ENCODE measurements at regions not wholly inside any gene's neighbourhood (a gene's known extent, or its start where the extent isn't known, plus 50 kb on each side); places are given as distances from the start of the nearest gene placed in this dataset.

DNA sequence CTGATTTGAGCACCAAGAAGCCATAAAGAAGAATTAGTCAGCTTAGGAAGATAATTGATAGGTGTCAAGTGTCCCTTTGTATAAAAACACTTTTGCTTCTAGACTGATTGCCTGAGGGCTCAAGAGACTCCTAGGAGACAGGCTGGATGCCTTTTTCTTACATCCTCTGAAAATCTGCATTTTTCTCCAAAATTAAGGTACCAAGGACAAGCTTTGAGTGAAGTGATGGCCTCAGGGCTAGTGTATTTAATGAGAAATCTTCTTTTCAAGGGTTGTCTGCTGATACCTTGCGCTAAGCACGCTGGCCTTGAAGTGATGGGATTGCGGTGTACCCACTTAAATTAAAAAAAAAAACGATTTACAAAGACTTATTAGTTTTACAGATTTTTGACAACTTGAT, 304.0 kb downstream of the TLR4 start:
- Histone ChIP-seq H3K27me3 (ENCODE audit: insufficient read depth, low read length) (no peaks in the 10 kb centered on the region), H3K27ac (ENCODE audit: low read depth, low read length) (no peak overlapping the region), H3K9ac (ENCODE audit: low read length) (no peak overlapping the region), H4K20me1 (ENCODE audit: insufficient read depth, low read length) (no peaks in the 10 kb centered on the region), H3K79me2 (ENCODE audit: insufficient read depth, low read length) (no peaks in the 10 kb centered on the region), H2AFZ (ENCODE audit: low read depth, low read length) (no peak overlapping the region), H3K4me3 (ENCODE audit: insufficient read depth, low read depth, low read length) (no peak overlapping the region), H3K36me3 (ENCODE audit: insufficient read depth, low read length) (no peaks in the 10 kb centered on the region), H3K4me1 (ENCODE audit: insufficient read depth, low read length) (no peaks in the 10 kb centered on the region), H3K9me3 (ENCODE audit: insufficient read depth, low read depth, low read length) (no peaks in the 10 kb centered on the region), H3K4me2 (ENCODE audit: low read length) (no peak overlapping the region)
- H3K36me3 Mint-ChIP-seq (ENCODE audit: low read depth, unreplicated experiment), result no peaks in the 10 kb centered on the region
- DNase-seq (ENCODE audit: low read depth), result no peak
- H3K27ac Mint-ChIP-seq (ENCODE audit: unreplicated experiment), result no peak overlapping the region
- peaks cover 2% of the 10 kb centered on the region for H3K27me3 Mint-ChIP-seq (ENCODE audit: low read depth, unreplicated experiment)
- no peaks in the 10 kb centered on the region for H3K9me3 Mint-ChIP-seq (ENCODE audit: unreplicated experiment)
- no peak for TF ChIP-seq EZH2 (IDR thresholded peaks at IDR 0.05; ENCODE audit: insufficient read depth, low read length)
- TF ChIP-seq, protein P1, sequence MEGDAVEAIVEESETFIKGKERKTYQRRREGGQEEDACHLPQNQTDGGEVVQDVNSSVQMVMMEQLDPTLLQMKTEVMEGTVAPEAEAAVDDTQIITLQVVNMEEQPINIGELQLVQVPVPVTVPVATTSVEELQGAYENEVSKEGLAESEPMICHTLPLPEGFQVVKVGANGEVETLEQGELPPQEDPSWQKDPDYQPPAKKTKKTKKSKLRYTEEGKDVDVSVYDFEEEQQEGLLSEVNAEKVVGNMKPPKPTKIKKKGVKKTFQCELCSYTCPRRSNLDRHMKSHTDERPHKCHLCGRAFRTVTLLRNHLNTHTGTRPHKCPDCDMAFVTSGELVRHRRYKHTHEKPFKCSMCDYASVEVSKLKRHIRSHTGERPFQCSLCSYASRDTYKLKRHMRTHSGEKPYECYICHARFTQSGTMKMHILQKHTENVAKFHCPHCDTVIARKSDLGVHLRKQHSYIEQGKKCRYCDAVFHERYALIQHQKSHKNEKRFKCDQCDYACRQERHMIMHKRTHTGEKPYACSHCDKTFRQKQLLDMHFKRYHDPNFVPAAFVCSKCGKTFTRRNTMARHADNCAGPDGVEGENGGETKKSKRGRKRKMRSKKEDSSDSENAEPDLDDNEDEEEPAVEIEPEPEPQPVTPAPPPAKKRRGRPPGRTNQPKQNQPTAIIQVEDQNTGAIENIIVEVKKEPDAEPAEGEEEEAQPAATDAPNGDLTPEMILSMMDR (IDR thresholded peaks at IDR 0.05; ENCODE audit: insufficient read depth, low read depth, low read length), result no peak
- no peak overlapping the region for H3K4me3 Mint-ChIP-seq (ENCODE audit: unreplicated experiment)
- H3K4me1 Mint-ChIP-seq (ENCODE audit: low read depth, unreplicated experiment), result no peaks in the 10 kb centered on the region
- no peak for FAIRE-seq

DNA sequence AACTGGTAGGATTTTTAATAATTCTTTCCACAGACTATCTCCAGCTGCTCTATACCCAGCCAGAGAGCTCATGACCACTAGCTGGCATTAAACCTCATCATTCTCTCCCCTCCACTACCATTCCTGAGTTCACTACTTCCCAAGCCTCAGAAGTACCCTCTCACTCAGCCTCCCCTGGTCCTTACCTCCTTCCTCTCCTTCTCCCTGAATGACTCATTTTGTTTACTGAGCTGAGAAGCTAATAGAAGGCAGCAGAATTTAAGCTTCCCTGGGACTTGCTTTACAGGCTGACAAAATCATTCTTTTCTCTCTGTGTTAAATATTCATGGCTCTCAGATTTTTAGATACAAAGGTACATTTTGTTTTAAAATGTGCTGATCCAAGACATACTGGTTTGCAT, 305.4 kb downstream of the TLR4 start:
- FAIRE-seq, result no peak

DNA sequence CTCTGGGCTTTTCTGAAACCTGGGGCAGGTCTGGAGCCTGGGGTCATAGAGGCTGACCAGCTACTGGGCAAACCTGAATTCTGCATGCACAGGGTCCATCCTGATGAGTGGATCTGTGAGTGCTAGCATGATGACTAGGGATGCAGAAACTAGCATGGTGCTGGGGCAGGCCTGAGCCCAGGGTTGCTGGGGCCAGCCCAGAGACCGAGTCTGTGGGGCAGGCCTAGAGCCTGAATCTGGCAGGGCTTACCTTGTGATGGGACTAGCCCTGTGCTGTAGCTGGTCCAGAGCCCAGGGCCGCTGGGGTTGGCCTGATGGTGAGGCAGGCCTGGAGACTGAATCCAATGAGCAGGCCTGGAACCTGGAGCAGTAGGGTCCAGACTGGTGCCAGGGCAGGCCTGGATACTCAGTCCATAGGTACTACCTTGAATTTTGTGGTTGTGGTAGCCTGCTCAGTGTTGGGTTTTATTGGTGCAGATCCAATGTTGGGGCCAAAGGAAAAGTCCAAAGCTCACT, 313.5 kb downstream of the TLR4 start:
- H3K36me3 Mint-ChIP-seq (ENCODE audit: low read depth, unreplicated experiment), result no peaks in the 10 kb centered on the region
- Histone ChIP-seq H3K79me2 (ENCODE audit: insufficient read depth, low read length) (no peaks in the 10 kb centered on the region), H3K4me1 (ENCODE audit: insufficient read depth, low read length) (no peaks in the 10 kb centered on the region), H3K27ac (ENCODE audit: low read depth, low read length) (no peak overlapping the region), H4K20me1 (ENCODE audit: insufficient read depth, low read length) (no peaks in the 10 kb centered on the region), H3K4me3 (ENCODE audit: insufficient read depth, low read depth, low read length) (no peak overlapping the region), H3K27me3 (ENCODE audit: insufficient read depth, low read length) (no peaks in the 10 kb centered on the region), H3K4me2 (ENCODE audit: low read length) (no peak overlapping the region), H3K9me3 (ENCODE audit: insufficient read depth, low read depth, low read length) (no peaks in the 10 kb centered on the region), H3K9ac (ENCODE audit: low read length) (no peak overlapping the region), H3K36me3 (ENCODE audit: insufficient read depth, low read length) (no peaks in the 10 kb centered on the region), H2AFZ (ENCODE audit: low read depth, low read length) (no peak overlapping the region)
- no peaks in the 10 kb centered on the region for H3K4me1 Mint-ChIP-seq (ENCODE audit: low read depth, unreplicated experiment)
- FAIRE-seq, result no peak
- TF ChIP-seq EZH2 (IDR thresholded peaks at IDR 0.05; ENCODE audit: insufficient read depth, low read length), result no peak
- TF ChIP-seq, protein P1 (IDR thresholded peaks at IDR 0.05; ENCODE audit: insufficient read depth, low read depth, low read length), result no peak
- no peak for DNase-seq (ENCODE audit: low read depth)
- H3K4me3 Mint-ChIP-seq (ENCODE audit: unreplicated experiment), result no peak overlapping the region
- no peaks in the 10 kb centered on the region for H3K27me3 Mint-ChIP-seq (ENCODE audit: low read depth, unreplicated experiment)
- H3K27ac Mint-ChIP-seq (ENCODE audit: unreplicated experiment), result no peak overlapping the region
- peaks cover 3% of the 10 kb centered on the region for H3K9me3 Mint-ChIP-seq (ENCODE audit: unreplicated experiment)

More for the DNA sequence above, 305.4 kb downstream of the TLR4 start:
- Histone ChIP-seq H3K36me3 (ENCODE audit: insufficient read depth, low read length) (no peaks in the 10 kb centered on the region), H3K79me2 (ENCODE audit: insufficient read depth, low read length) (no peaks in the 10 kb centered on the region), H3K4me3 (ENCODE audit: insufficient read depth, low read depth, low read length) (no peak overlapping the region), H3K4me1 (ENCODE audit: insufficient read depth, low read length) (no peaks in the 10 kb centered on the region), H3K27me3 (ENCODE audit: insufficient read depth, low read length) (no peaks in the 10 kb centered on the region), H3K9me3 (ENCODE audit: insufficient read depth, low read depth, low read length) (no peaks in the 10 kb centered on the region), H3K9ac (ENCODE audit: low read length) (no peak overlapping the region), H3K27ac (ENCODE audit: low read depth, low read length) (no peak overlapping the region), H4K20me1 (ENCODE audit: insufficient read depth, low read length) (no peaks in the 10 kb centered on the region), H2AFZ (ENCODE audit: low read depth, low read length) (no peak overlapping the region), H3K4me2 (ENCODE audit: low read length) (no peak overlapping the region)
- H3K27ac Mint-ChIP-seq (ENCODE audit: unreplicated experiment), result no peak overlapping the region
- no peaks in the 10 kb centered on the region for H3K9me3 Mint-ChIP-seq (ENCODE audit: unreplicated experiment)
- no peak overlapping the region for H3K4me3 Mint-ChIP-seq (ENCODE audit: unreplicated experiment)
- TF ChIP-seq, protein P1 (IDR thresholded peaks at IDR 0.05; ENCODE audit: insufficient read depth, low read depth, low read length), result no peak
- TF ChIP-seq EZH2 (IDR thresholded peaks at IDR 0.05; ENCODE audit: insufficient read depth, low read length), result no peak
- peaks cover 2% of the 10 kb centered on the region for H3K27me3 Mint-ChIP-seq (ENCODE audit: low read depth, unreplicated experiment)
- no peak for DNase-seq (ENCODE audit: low read depth)
- no peaks in the 10 kb centered on the region for H3K36me3 Mint-ChIP-seq (ENCODE audit: low read depth, unreplicated experiment)
- no peaks in the 10 kb centered on the region for H3K4me1 Mint-ChIP-seq (ENCODE audit: low read depth, unreplicated experiment)

Data from astrocyte (in vitro differentiated cells and primary cell).